NCI-H82 treated with DMSO at 0.1 percent for 48 hours (cell line): ENCODE measurements at regions not wholly inside any gene's neighbourhood (a gene's known extent, or its start where the extent isn't known, plus 50 kb on each side); places are given as distances from the start of the nearest gene placed in this dataset.
"Not testable (repeated sequence)": the region's sequence is repeated elsewhere in the genome, so short reads cannot be mapped to it uniquely, and the experiment has no call there.

ENCODE experiments used
- DNase-seq: peaks from one replicate; lab custom pipeline; 2025; ENCODE audit not compliant: unreplicated experiment; lab: John Stamatoyannopoulos, UW

DNA sequence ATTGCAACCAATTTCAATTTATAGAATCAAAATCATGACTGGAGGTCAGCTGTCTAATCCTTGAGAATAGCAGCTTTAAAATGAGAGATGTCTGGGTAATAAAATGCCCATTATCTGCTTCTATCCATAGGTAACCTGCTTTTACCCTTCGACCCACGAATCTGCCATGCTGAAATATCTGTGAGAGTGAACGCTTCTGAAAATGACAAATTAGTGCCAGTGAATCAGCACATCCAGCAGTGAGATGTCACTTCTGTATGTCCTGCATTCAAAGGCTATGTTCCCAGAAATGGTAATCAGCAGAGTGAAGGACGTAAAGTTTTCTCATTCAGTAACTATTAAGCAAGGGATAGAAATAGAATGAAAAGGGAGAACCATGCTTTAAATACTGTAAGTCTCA, 532.4 kb upstream of the ITGA1 start:
- DNase-seq: no peak

DNA sequence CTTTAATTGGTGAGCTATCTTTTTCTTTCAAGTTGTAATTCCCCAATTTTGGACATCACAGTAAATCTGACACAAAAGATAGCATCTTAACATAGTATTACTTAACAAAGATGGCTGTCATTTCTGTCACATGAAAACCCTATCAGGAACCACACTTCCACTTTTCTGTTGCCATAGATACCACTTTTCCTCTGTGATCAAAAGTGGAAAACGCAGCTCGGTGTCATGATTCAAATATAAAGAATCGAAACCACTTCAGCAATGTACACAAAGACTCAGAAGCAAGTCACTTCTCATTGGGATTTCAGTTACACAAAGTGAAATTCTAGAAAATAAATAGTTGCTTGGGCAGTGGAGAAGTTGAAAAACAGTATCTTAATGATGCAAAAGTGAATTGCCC, 524.9 kb upstream of the ITGA1 start:
- DNase-seq: no peak

DNA sequence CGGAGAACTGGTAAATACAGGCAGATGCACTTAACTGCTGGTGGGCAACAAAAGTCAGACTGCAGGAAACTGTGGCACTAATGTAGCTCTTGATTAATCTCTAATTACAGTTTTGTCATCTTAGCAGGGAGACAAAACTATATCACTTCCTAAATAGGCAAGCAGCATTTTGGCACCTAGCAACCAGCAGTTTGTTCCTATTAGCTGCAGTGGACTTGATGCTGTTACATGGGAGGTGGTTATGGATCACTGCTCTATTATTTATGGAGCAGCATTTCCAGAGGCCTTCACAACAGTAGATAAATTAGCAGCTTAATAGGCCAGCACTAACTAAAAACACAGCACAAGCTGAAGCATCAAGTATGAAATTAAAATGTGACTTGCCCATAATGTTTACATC, 518.3 kb upstream of the ITGA1 start:
- DNase-seq: no peak

DNA sequence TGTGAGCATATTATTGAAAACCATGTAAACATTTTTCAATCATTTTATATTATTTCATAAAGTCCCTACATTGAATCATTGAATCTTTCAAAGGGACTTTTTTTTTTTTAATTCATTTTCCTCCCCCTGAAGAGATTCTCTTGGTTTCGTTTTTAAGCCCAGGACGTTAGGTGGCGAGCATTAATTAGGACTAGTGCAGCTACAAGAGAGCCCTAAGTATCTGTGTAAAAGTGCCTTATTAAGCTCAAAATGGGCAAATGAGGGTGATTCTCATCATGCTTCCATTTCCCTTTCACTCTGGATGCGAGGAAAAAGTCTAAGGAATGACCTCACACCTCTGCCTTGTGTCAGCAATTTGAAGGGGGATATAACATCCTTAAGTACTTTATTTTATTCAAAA, 517.9 kb upstream of the ITGA1 start:
- DNase-seq: no peak

DNA sequence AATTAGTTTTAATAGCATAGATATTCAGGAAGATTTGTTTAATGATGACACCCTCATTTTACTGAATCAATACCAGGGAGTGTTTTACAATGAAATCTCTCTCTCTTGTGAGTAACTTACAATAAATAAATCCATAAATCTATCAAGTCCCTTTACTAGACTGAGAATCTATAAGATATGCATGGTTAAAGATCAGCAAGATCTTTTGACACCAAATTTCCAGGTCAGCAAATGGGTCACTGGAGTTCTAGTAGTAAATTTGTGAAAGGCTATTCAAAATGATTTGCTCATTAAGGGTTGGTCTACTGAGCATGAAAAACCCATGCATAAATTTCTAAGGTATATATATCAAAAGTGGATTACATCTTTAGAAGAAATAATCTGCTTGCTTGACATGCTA, 512.1 kb upstream of the ITGA1 start:
- DNase-seq: no peak

DNA sequence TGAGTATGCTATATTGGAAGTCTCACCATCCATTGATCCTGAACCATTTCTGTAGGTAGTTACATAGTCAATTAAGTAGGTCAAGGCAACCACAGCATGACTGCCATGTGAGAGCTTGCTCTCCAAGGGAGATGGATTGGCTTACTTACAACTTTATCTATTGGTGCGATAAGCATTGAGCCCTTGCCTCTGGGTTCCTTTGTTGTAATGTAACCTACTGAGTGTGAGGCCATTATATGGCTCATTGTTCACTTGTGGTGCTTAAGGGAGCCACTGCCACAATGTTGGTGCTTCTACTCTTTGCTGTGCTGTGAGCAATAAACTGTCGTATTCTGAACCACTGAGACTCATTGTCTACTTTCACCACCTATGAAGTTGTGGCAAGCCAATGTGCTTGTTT, 510.6 kb upstream of the ITGA1 start:
- no peak for DNase-seq

DNA sequence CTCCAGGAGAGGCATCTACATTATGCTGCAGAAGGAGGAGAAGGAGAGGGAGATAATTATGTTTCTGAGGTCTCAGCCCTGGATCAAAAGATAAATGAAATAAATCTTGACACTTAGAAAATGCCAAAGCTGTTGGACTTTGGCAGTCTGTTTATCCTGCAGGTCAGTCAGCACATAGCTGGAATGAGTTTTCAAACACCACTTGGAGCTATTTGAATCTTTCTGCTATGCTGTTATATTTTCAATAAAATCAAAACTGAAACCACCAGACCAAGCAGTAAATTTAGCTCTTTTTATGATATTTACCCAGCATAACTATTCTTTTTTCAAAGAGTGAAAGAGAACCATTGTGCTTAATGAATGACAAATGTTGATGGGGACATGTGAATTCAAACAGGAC, 505.1 kb upstream of the ITGA1 start:
- DNase-seq: no peak

DNA sequence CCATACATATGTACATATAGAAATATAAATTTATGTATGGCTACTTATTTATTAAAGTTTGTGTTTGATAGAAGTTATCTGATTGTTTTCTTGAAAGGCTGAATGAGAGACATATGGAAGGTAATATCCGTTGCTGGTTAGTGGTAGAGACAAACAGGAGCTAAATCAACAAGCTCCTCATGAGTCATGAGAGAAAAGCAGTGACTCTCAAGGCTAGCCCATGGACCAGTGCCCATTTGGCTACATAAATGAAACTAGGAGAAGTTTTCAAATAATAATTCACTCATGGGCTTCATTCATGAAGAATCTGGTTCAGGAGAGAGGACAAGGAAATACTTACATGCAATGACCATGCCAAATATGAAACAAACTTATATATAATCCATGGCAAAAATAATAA, 504.5 kb upstream of the ITGA1 start:
- DNase-seq: no peak

DNA sequence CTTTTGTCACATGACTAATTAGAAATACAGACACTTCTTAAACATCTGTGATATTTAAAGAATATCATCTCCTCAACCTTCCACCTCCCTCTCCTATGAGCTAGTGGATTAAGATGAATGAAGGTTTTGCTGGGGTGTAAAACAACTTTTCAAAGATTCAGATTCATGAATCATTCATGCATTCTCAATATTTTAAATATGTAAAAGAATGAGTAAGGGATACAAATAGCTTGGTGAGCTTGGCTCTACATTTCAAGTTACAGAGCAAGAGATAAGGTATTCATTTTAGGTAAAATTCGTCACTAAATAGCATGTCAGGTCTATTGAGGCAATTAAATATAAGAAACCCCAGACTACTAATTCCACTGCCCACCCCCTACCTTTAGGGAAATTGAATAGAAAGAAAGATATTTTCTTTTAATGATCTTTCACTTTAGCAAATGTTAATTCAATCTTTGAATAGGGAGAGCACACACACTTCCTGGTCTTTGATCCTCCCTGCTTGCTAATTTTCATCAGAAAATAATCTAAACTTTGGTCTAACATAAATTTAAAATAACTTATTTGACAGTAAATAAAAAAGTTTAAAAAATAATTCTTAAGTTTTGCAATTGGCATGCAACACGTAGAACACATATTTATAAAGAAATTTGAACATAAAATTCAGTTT, 486.9 kb upstream of the ITGA1 start:
- DNase-seq: no peak

DNA sequence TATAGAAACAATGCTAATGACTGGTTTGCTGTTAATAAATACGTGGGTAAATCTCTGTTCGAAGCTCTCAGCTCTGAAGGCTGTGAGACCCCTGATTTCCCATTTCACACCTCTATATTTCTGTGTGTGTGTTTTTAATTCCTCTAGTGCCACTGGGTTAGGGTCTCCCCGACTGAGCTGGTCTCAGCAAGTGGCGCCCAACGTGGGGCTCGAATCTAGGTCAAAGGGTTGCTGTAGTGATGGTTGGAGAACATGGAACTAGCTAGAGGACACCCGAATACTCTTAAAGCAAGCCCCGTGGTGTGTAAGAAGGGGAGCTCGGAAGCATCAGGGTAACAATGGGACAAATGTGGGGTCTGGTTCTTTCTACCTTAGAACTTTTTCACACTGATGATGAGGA, 482.9 kb upstream of the ITGA1 start:
- not testable (repeated sequence) for DNase-seq

DNA sequence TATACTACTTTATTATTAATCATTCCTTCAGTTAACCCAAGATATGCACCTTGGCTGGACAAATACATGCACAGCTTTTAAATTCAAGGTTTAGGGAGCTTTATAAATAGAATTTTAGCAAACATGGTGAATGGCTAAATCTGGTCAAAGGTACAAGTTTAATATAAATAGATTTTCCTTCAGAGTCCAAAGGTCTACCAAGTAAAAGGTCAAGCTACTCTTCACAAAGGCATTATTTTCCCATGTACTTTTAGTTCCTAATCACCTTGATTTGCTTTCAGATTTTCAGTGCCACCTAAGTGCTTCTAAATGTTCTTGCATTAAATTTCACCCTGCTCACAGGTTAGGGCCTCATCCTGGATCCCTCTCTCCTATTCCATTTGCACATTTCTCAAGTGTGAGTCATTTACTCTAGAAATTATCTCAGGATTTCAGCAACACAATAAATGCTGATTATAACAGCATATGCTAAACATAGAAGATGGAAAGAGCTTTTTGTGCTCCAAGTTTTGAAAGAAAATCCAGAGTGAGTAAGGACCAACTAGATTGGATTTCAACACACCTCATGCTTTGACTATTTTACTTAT, 459.4 kb upstream of the ITGA1 start:
- DNase-seq: no peak

DNA sequence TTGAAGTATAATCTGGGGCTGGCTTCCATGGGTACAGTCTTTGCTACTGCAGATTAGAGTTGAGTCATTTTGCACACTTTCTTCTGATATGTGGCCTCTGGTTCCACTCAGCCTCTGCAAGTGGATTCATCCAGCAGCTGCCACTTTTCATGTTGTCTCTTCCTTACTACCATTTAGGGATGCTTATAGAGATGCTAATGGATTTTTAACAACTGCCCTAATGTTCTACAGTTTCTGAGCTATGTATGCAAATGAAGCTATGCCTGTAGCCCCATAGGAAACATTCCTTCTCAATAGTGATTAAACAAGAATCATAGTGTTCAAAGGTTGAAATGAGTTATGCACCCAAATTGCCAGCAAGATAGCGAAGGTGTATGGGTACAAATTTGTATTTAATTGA, 456.0 kb upstream of the ITGA1 start:
- no peak for DNase-seq

DNA sequence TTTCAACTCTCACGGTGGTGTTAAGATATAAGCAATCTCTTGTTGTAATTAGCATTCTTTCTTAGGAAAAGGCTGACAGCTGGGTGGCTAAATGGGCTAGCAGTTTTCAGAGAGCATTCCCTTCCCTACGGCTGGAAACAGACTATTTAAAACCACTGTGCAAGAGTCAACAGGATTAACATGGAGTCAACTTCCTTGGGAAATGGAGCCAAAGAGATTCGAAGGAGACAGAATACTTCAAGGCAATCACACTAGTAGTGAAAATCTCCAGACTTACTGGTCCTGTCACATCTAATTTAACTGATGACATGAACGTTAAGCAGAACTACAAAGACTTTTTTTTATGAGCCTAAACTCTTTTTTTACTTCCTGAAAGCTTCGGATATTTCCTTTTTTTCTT, 453.3 kb upstream of the ITGA1 start:
- peak; percentile 30 for DNase-seq

DNA sequence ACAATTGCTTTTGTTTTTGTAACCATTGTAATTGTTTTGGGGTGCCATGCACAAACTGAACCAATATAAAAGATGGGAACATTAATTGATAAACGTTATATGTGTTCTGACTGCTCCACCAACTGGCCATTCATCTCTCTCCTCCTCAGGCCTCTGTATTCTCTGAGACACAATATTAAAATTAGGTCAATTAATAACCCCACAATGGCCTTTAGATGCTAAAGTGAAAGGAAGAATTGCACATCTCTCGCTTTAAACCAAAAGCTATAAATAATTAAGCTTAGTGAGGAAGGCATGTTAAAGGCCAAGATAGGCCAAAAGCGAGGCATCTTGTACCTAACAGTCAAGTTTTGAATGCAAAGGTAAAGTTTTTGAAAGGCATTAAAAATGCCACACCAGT, 448.4 kb upstream of the ITGA1 start:
- no peak for DNase-seq

DNA sequence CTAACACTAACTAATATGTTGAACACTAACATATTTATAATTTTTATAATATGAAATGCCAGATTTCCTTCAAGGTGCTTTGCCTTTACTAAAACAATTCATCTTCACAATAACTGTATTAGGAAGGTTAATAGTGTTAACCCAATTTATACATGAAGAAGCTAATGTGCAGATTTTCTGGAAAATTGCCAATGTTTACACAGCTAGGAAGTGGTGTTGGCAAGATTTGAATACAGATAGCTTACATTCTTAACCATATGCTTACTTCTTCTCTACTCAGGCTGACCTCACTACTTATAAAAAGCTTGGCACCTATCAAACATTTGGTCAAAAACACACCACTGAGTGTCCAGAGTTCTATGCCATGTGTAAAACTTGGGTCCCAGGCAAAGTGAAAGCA, 445.4 kb upstream of the ITGA1 start:
- peak; percentile 75 for DNase-seq

DNA sequence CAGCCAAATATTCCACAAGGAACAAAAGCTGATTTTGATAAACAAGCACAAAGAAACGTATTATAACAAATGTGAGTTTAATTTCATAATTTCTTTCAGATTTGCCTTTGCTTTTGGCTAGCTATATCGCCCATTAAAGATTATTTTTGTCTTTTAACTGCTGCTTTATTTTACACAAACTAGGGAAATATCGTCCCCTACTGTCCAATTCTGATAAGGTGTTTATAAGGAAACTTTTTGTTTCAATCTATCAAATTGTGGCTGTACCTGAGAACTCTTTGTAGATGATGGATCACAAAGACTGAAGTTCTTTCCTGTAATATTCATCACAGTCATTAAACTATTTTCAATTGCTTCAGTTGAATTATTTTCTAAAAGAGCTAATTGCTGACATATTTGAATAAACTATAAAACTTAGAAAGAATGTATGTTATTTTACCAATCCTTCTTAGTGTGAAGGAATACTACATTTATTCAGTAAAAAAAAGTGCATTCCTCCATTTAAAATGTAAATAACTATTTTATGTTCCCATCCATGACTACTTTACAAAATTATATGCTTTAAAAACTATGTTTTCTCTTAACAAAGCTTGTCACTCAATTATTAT, 431.3 kb upstream of the ITGA1 start:
- peak; percentile 32 for DNase-seq

DNA sequence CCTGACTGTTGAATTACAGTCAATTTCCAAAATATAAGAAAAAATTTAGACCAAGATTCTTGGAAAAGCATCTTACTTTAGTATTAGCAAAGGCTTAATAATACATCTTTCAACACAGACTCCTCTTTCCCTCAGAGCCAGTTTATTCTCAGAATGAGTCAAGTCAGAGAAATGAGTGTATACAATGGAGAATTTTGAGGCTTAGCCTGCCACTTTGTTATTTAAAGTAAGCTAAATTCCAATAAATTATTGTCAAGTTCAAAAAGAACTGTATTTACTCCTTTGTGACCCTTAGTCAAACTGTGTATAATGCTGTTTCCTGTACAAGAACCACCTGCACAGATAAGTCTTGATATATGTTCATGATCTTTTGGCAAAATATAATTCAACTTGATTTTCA, 428.5 kb upstream of the ITGA1 start:
- no peak for DNase-seq

DNA sequence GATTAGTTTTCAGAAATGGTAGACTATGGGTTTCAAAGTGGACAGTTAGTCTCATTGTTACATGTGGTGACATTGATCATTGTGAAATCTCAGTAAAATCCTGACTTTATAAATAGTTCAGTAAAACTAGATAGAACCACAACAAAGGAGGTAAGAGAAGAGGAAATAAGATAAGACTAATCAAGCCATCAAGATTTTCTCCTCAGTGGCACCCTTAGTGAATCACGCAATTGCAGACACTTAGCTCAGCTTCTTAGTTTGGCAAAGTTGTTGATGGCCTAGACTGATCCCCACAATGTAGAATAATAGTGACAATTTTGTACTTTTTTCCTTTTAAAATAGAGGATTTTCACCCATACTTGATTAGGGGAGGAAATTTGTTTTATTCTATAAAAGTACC, 426.7 kb upstream of the ITGA1 start:
- no peak for DNase-seq

DNA sequence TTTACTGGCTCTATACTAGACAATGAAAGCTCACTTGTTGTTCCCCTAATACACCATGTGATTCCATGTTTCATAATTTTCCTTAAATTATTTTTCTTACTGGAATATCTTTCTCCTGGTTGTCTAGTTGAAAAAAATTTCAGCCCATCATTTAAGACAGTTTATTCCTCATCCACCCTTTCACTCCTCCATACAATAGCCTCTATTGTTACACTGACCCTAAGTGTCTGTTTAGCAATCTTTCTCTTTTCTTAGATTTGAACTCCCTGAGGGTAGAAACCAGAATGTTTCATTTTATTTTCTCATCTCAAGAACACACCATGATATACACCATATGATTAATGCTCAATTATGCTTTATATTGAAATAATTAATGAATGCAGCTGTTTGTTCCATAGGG, 413.4 kb upstream of the ITGA1 start:
- DNase-seq: no peak

DNA sequence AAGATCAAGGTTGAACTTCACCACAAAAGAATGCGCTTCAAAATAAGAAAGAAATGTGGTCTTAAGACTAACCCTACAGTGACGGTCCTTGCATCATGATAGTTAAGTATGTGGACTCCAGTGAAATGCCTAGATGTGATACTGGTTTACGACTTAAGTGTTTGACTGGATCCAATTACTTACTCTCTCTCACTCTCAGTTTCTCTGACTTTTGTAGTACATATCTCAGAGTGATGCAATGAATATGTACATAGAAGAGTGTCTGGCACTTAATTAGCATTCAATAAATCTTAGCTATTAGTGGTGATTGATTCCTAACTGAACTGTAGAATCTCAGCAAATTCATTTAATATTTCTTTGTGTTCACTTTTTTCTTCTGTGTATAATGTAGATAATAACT, 411.7 kb upstream of the ITGA1 start:
- no peak for DNase-seq

DNA sequence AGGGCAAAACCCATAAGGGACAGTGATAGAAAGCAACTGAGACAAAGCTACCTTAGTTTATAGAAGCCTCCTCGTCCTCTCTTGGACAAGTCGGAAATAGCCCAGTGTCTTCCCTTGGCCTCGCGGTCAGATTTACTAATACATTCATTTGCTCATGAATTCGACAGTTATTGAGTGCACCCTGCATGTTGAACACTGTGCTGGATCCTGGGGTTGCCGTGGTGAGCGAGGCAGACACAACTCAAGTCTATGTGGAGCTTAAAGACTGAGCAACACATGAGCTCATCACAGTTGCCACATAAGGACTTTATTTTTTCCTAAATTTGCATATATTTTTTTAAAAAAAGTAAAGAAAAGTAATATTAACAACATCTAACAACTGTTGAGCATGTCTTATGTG, 411.1 kb upstream of the ITGA1 start:
- no peak for DNase-seq

DNA sequence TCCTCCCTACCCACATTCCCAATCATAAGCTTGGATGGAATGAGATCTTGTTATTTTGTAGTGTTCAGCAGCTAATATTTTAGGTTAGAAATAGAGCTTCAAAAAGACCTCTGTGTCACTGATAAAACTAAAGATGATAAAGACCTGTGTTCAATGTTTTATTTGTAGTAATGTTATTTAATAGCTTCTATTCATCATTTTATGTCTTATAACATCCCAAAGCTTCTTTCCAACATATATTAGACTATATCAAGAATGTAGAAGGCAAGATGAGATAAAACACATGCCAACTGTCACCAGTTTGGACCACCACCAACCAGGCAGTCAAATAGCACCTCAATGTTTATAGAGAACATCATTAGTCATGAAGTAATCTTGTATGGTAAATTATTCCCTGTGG, 409.5 kb upstream of the ITGA1 start:
- no peak for DNase-seq

DNA sequence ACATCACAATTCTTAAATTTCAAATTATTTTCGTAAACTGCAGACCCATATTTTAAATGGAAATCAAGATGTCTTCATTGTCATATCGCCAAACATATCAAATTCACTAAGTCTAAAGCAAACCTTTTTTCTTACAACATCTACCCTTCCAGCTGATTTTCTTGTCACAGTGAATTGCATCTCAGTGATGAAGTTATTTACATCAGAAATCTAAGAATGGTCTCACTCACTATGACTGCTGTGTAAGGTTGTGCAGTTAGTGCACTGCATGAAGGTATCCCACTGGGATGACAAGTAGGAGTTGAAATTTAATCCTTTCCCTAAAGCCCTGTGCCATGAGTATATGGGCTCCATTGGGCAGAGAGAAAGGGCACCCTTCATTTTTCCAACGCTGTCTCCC, 399.4 kb upstream of the ITGA1 start:
- no peak for DNase-seq
